Sigmoid colon (tissue), 4 donors: ENCODE measurements at regions not wholly inside any gene's neighbourhood (a gene's known extent, or its start where the extent isn't known, plus 50 kb on each side); places are given as distances from the start of the nearest gene placed in this dataset.

ENCODE experiments used
- POLR2A ChIP-seq, 2 donors: fragments of 450-650 bp; IDR thresholded peaks; one replicate each; pipeline ENCODE4 v1.6.1; 2016; ENCODE audit warnings: antibody characterized with exemption in 2 of 2, mild to moderate bottlenecking in 2 of 2, moderate library complexity in 2 of 2
- POLR2AphosphoS5 ChIP-seq, 4 donors: sonication (generic); formaldehyde crosslinking; IDR thresholded peaks; one replicate each; pipeline ENCODE4 v1.6.1; 2017; ENCODE audit warnings: antibody characterized with exemption in 4 of 4
- TF ChIP-seq, protein P1 (sequence below), 4 experiments: fragments of 450-650 bp in 3 of 4; fragments of 200-600 bp in 1 of 4; IDR thresholded peaks; one replicate each; pipeline ENCODE4 v1.5.1; 2016 to 2019; ENCODE audit warnings: antibody characterized with exemption in 4 of 4, mild to moderate bottlenecking in 3 of 4, moderate library complexity in 2 of 4

DNA sequence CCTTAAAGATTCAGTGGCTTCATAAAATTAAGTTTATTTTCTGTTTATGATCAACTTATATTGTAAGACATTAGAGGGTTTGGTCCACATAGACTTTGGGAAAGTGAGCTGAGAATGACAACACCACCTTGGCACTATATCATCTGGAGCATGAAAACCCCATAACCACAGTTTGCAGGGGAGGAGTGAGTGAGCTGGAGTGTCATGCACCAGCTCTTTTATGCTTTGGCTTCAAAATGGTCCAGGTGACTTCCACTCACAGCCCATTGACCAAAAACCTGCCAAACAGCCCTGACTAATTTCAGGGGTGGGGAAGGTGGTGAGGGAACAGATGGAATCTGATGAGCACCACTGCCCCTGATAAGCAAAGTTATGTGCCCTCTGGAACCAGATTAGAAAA lies 295.8 kb downstream of the DMRTA1 start:
- TF ChIP-seq, protein P1, sequence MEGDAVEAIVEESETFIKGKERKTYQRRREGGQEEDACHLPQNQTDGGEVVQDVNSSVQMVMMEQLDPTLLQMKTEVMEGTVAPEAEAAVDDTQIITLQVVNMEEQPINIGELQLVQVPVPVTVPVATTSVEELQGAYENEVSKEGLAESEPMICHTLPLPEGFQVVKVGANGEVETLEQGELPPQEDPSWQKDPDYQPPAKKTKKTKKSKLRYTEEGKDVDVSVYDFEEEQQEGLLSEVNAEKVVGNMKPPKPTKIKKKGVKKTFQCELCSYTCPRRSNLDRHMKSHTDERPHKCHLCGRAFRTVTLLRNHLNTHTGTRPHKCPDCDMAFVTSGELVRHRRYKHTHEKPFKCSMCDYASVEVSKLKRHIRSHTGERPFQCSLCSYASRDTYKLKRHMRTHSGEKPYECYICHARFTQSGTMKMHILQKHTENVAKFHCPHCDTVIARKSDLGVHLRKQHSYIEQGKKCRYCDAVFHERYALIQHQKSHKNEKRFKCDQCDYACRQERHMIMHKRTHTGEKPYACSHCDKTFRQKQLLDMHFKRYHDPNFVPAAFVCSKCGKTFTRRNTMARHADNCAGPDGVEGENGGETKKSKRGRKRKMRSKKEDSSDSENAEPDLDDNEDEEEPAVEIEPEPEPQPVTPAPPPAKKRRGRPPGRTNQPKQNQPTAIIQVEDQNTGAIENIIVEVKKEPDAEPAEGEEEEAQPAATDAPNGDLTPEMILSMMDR (IDR thresholded peaks at IDR 0.05): no peak
- TF ChIP-seq POLR2A (IDR thresholded peaks at IDR 0.05): no peak
- TF ChIP-seq POLR2AphosphoS5 (IDR thresholded peaks at IDR 0.05): no peak
